ENCODE measurements at regions not wholly inside any gene's neighbourhood (a gene's known extent, or its start where the extent isn't known, plus 50 kb on each side); places are given as distances from the start of the nearest gene placed in this dataset.

- TF ChIP-seq MAX (IDR thresholded peaks at IDR 0.05): no peak
- TF ChIP-seq CTCF (IDR thresholded peaks at IDR 0.05; ENCODE audit: low read depth, low read length, missing input control): no peak
- TF ChIP-seq FOXA2 (IDR thresholded peaks at IDR 0.05): no peak
- no peak for TF ChIP-seq GABPA (IDR thresholded peaks at IDR 0.05 in 1 of 2, conservative IDR thresholded peaks at IDR 0.05 in 1 of 2)
- TF ChIP-seq JUND (IDR thresholded peaks at IDR 0.05): no peak
- TF ChIP-seq ATF3 (IDR thresholded peaks at IDR 0.05): no peak
- no peak for TF ChIP-seq RXRA (IDR thresholded peaks at IDR 0.05)
- no peak for TF ChIP-seq REST (IDR thresholded peaks at IDR 0.05)
- TF ChIP-seq YY1 (IDR thresholded peaks at IDR 0.05): no peak
- no peak for TF ChIP-seq TAF1 (conservative IDR thresholded peaks at IDR 0.05)
- TF ChIP-seq RAD21 (IDR thresholded peaks at IDR 0.05): no peak
- no peak for TF ChIP-seq ZBTB33 (IDR thresholded peaks at IDR 0.05)
- no peak for TF ChIP-seq EGR1 (IDR thresholded peaks at IDR 0.05; ENCODE audit: low read depth in 2 of 2)
These were observed 96.2 kb upstream of the CCSER1 start for GRCh38 chr4:90030953-90031352.
